ENCODE measurements at regions not wholly inside any gene's neighbourhood (a gene's known extent, or its start where the extent isn't known, plus 50 kb on each side); places are given as distances from the start of the nearest gene placed in this dataset.

DNA sequence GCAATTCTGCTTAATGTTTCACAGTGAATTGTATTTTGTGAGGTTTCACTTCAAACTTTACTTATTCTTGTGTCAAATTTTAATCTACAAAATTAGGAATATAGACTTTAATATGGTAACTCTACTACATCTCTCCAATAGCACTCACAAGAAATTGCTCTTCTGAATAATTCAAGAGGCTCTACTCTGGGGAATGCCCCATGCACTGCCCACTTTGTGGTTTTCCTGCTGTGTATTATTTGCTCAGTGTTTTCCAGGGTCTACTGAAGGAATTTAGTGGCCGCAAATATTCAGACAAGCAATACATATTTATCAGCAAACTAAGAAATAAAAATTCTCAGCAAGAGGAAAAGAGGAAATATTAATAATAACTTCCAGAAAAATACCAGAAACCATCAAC lies 611.4 kb downstream of the TNS3 start:
- TF ChIP-seq POLR2A (IDR thresholded peaks at IDR 0.05; ENCODE audit: extremely low read depth, insufficient read length) (no peak), CTCF (IDR thresholded peaks at IDR 0.05; ENCODE audit: low read depth, low read length) (no peak)
